Mucosa of descending colon (tissue), 3 donors: ENCODE measurements at regions not wholly inside any gene's neighbourhood (a gene's known extent, or its start where the extent isn't known, plus 50 kb on each side); places are given as distances from the start of the nearest gene placed in this dataset.

ENCODE experiments used
- ATAC-seq: fragments of 200-7000 bp; cut with Tn5 transposase; one replicate; pipeline ENCODE4 v1.9.1; 2020; ENCODE audit warnings: mild to moderate bottlenecking, moderate library complexity
- DNase-seq, 3 donors: peaks; one replicate each; pipeline ENCODE4 v3.0.0-alpha.2; 2020
- H3K36me3 ChIP-seq: fragments of 200-600 bp; one replicate; pipeline ENCODE4 v1.8.0; 2021; ENCODE audit warnings: low read depth, mild to moderate bottlenecking
- H3K4me1 ChIP-seq: fragments of 200-600 bp; one replicate; pipeline ENCODE4 v1.8.0; 2021; ENCODE audit warnings: low read depth, mild to moderate bottlenecking
- H3K4me3 ChIP-seq: fragments of 200-600 bp; one replicate; pipeline ENCODE4 v1.8.0; 2021; ENCODE audit warnings: mild to moderate bottlenecking
- H3K9me3 ChIP-seq: fragments of 200-600 bp; one replicate; pipeline ENCODE4 v1.8.0; 2021; ENCODE audit warnings: mild to moderate bottlenecking
- CTCF ChIP-seq: fragments of 200-600 bp; IDR thresholded peaks from one replicate; pipeline ENCODE4 v1.8.0; 2022; ENCODE audit warnings: antibody characterized with exemption, mild to moderate bottlenecking
- intact Hi-C, 2 donors: fragments of 100-400 bp; cut with DNase I in 1 of 2; cut with micrococcal nuclease in 1 of 2; formaldehyde crosslinking; loops; one replicate each; pipeline versions ENCODE4 v1.11.0 to v1.11.1; 2022; cut with DNase I, micrococcal nuclease
- donor health status: DM: no; HTN: no; CAD: no; lungs with moderate emphysema.
- donor health status: DM: no; HTN: no; CAD: no.
- donor health status: DM: no; HTN: yes; CAD: no.

DNA sequence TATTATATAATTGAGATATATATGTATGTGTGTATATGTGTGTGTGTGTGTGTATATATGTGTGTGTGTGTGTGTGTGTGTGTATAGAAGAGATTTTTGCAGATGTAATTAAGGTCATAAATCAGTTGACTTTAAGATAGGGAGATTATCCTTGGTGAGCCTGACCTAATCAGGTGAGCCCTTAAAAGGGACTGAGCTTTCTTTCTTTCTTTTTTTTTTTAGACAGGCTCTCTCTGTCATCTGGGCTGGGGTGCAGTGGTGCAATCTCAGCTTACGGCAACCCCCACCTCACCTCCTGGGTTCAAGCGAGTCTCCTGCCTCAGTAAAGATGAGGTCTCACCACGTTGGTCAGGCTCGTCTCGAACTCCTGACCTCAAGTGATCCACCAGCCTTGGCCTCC lies 155.1 kb upstream of the RASGEF1B start:
- no peak for TF ChIP-seq CTCF
- H3K4me3 ChIP-seq = no peak overlapping the region
- no peaks in the 10 kb centered on the region for H3K9me3 ChIP-seq
- DNase-seq = no peak
- no peaks in the 10 kb centered on the region for H3K36me3 ChIP-seq
- H3K4me1 ChIP-seq = no peaks in the 10 kb centered on the region
- intact Hi-C loops = no loop called here
- no peak for ATAC-seq

GRCh38 chr4:81625422-81626417 lies 154.0 kb upstream of the RASGEF1B start:
- Histone ChIP-seq H3K4me3 (no peak overlapping the region), H3K36me3 (no peaks in the 10 kb centered on the region), H3K9me3 (no peaks in the 10 kb centered on the region), H3K4me1 (no peaks in the 10 kb centered on the region)
- ATAC-seq = no peak
- intact Hi-C loops = no loop called here
- DNase-seq = no peak
- TF ChIP-seq CTCF = no peak

DNA sequence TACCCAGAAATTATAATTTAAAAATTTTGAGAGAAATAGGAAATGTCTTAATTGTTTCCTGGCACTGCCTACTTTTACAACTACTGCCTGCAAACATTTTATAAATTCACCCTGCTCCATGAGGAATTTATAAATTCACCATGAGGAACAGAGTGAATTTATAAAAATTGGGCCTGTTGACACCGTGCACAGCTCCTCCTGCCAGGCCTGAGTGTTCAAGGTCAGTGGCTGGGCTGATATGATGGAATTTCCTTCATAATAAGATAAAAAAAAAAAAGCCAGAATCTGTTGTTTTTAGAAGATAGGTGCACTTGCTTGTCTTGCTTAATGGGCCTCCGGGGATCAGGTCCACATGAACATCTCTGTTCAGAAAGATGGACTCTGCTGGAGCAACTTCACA lies 151.7 kb upstream of the RASGEF1B start:
- TF ChIP-seq CTCF = no peak
- Histone ChIP-seq H3K9me3 (no peaks in the 10 kb centered on the region), H3K36me3 (no peaks in the 10 kb centered on the region), H3K4me3 (no peak overlapping the region), H3K4me1 (no peaks in the 10 kb centered on the region)
- ATAC-seq (no peak), DNase-seq (no peak)
- intact Hi-C loops = no loop called here

GRCh38 chr4:81622474-81623184 lies 150.9 kb upstream of the RASGEF1B start:
- H3K9me3 ChIP-seq = no peaks in the 10 kb centered on the region
- no peak overlapping the region for H3K4me3 ChIP-seq
- intact Hi-C loops = no loop called here
- no peaks in the 10 kb centered on the region for H3K36me3 ChIP-seq
- ATAC-seq = no peak
- TF ChIP-seq CTCF = no peak
- H3K4me1 ChIP-seq = no peaks in the 10 kb centered on the region
- no peak for DNase-seq

DNA sequence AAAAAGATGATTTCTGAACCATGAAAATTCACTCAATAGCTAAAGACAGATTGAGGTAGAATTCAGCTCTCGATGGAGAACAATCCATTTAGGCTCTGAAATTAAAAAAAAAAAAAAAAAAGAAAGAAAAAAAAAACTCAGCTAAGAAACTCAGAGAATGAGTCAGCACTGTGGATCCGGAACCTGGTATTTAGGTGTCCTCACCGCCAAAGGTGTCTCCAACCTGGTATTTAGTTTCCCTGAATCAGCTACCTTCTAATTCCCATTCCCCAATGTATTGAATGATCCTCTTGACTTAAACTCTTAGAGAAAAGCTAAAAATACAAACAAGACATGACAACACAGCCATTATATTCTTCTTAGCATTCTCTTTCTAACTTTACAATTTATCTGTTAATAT lies 150.3 kb upstream of the RASGEF1B start:
- Histone ChIP-seq H3K4me3 (no peak overlapping the region), H3K4me1 (no peaks in the 10 kb centered on the region), H3K36me3 (no peaks in the 10 kb centered on the region), H3K9me3 (no peaks in the 10 kb centered on the region)
- no peak for TF ChIP-seq CTCF
- intact Hi-C loops = no loop called here
- DNase-seq (no peak), ATAC-seq (no peak)
